PFSK-1 (cell line): ENCODE measurements at regions not wholly inside any gene's neighbourhood (a gene's known extent, or its start where the extent isn't known, plus 50 kb on each side); places are given as distances from the start of the nearest gene placed in this dataset.

Source experiments
- FOXP2 ChIP-seq: optimal IDR thresholded peaks from 2 replicates; pipeline ENCODE3; 2011; ENCODE audit warnings: borderline replicate concordance, control low read depth, inconsistent platforms; ENCODE audit not compliant: insufficient read depth; ENCODE audit errors: extremely low read length, extremely low read depth
- POLR2AphosphoS5 ChIP-seq: IDR thresholded peaks from 2 replicates; pipeline ENCODE4 v1.6.1; 2012; ENCODE audit warnings: low read depth, mild to moderate bottlenecking, control low read depth, low read length, moderate library complexity
- SIN3A ChIP-seq: IDR thresholded peaks from 2 replicates; pipeline ENCODE4 v1.6.1; 2012; ENCODE audit warnings: mild to moderate bottlenecking, low read length, moderate library complexity, borderline replicate concordance; ENCODE audit not compliant: insufficient read depth
- TAF1 ChIP-seq: IDR thresholded peaks from 2 replicates; pipeline ENCODE4 v1.6.1; 2012; ENCODE audit warnings: low read length, control low read depth, borderline replicate concordance; ENCODE audit not compliant: insufficient read depth
- TF ChIP-seq, protein P1 (sequence below), 2 experiments: IDR thresholded peaks; 2 replicates each; pipeline versions ENCODE4 v1.6.1 to v1.8.0; 2011 to 2012; ENCODE audit warnings: low read depth in 2 of 2, low read length in 2 of 2, control low read depth in 1 of 2, inconsistent platforms in 1 of 2, mild to moderate bottlenecking in 1 of 2, moderate library complexity in 1 of 2; ENCODE audit not compliant: insufficient read depth in 1 of 2

DNA sequence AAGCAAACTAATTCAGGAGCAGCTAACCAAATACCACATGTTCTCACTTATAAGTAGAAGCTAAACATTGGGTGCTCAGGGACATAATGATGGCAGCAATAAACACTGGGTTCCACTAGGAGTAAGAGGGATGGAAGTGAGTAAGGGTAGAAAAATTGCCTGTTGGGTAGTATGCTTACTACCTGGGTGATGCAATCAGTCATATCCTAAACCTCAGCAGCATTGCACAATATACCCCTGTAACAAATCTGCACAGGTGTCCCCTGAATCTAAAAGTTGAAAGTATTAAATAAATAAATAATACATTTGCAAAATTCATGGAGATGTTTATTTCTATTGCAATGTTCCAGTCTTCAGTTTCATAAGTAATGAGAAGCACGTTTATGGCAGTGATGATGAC, 409.8 kb upstream of the FOXG1 start:
- TF ChIP-seq, protein P1, sequence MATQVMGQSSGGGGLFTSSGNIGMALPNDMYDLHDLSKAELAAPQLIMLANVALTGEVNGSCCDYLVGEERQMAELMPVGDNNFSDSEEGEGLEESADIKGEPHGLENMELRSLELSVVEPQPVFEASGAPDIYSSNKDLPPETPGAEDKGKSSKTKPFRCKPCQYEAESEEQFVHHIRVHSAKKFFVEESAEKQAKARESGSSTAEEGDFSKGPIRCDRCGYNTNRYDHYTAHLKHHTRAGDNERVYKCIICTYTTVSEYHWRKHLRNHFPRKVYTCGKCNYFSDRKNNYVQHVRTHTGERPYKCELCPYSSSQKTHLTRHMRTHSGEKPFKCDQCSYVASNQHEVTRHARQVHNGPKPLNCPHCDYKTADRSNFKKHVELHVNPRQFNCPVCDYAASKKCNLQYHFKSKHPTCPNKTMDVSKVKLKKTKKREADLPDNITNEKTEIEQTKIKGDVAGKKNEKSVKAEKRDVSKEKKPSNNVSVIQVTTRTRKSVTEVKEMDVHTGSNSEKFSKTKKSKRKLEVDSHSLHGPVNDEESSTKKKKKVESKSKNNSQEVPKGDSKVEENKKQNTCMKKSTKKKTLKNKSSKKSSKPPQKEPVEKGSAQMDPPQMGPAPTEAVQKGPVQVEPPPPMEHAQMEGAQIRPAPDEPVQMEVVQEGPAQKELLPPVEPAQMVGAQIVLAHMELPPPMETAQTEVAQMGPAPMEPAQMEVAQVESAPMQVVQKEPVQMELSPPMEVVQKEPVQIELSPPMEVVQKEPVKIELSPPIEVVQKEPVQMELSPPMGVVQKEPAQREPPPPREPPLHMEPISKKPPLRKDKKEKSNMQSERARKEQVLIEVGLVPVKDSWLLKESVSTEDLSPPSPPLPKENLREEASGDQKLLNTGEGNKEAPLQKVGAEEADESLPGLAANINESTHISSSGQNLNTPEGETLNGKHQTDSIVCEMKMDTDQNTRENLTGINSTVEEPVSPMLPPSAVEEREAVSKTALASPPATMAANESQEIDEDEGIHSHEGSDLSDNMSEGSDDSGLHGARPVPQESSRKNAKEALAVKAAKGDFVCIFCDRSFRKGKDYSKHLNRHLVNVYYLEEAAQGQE (IDR thresholded peaks at IDR 0.05; ENCODE audit: insufficient read depth in 1 of 2, low read depth in 2 of 2, low read length in 2 of 2) = no peak
- no peak for TF ChIP-seq TAF1
- no peak for TF ChIP-seq POLR2AphosphoS5
- no peak for TF ChIP-seq SIN3A
- no peak for TF ChIP-seq FOXP2
